ENCODE measurements at regions not wholly inside any gene's neighbourhood (a gene's known extent, or its start where the extent isn't known, plus 50 kb on each side); places are given as distances from the start of the nearest gene placed in this dataset.

DNA sequence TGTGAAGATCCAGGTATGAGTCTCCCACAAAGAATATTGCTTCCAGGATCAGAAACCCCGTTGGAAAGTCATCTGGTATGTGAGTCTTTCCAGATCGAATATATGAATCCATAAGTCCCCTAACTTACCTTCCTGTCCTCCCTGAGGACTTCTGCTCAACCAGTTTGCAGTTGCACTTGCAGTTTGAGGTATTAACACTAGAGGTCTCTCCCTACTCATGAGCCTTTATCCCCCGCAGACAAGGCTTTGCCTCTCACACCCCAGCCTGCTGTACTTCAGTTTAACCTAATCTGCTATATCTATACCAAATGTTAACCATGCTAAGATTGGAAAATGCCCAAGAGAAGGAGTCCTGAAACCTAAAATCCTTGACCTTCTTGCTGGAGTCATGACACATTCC, 135.3 kb upstream of the DEFB112 start:
- no peak overlapping the region for H3K9ac ChIP-seq (ENCODE audit: low read depth in 2 of 2, low read length in 2 of 2)
- H3K9me3 ChIP-seq: no peaks in the 10 kb centered on the region
- no peaks in the 10 kb centered on the region for H3K36me3 ChIP-seq
- intact Hi-C loops (cut with DNase I): no loop called here
- H3K4me1 ChIP-seq: no peaks in the 10 kb centered on the region
- no peaks in the 10 kb centered on the region for H3K27me3 ChIP-seq
- no peak overlapping the region for H3K4me3 ChIP-seq
- TF ChIP-seq CTCF (IDR thresholded peaks at IDR 0.05): no peak
- H3K27ac ChIP-seq: no peak overlapping the region
- DNase-seq: no peak

DNA sequence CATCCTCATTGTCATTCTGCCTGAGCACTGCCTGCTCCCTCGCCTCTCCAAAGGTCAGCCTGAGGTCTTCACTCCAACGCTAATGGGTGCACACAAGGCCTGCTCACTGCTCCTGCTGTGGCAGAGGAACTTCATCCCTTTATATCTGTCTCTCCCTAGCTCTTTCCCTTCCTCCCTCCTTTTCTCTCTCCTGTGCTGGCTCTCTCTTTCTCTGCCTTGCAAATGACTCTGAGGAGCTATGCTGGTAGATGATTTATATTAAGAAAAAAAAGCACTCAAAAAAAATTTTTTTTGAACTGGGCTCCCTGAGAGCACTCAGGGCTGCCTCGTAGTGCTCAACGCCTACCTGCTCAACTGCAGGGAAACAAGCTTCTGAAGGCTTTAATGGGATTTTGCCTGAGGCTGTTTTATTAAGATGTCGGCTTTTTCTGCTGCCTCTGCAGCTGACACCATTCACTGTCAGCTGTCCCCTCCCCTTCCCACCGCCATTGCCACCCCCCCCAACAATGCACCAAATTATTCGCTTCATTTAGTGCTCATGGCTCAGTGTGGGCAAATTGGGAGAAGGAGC, 137.7 kb upstream of the DEFB112 start:
- Histone ChIP-seq H3K27ac (no peak overlapping the region), H3K4me1 (no peaks in the 10 kb centered on the region), H3K36me3 (no peaks in the 10 kb centered on the region), H3K9ac (ENCODE audit: low read depth in 2 of 2, low read length in 2 of 2) (no peak overlapping the region), H3K9me3 (no peaks in the 10 kb centered on the region), H3K4me3 (no peak overlapping the region), H3K27me3 (no peaks in the 10 kb centered on the region)
- intact Hi-C loops (cut with DNase I): no loop called here
- no peak for TF ChIP-seq CTCF (IDR thresholded peaks at IDR 0.05)
- DNase-seq: no peak

- no peak for DNase-seq
- Histone ChIP-seq H3K9me3 (no peaks in the 10 kb centered on the region), H3K4me3 (no peak overlapping the region), H3K4me1 (no peaks in the 10 kb centered on the region), H3K9ac (ENCODE audit: low read depth in 2 of 2, low read length in 2 of 2) (no peak overlapping the region), H3K27me3 (no peaks in the 10 kb centered on the region), H3K36me3 (no peaks in the 10 kb centered on the region), H3K27ac (no peak overlapping the region)
- intact Hi-C loops (cut with DNase I): no loop called here
- TF ChIP-seq CTCF (IDR thresholded peaks at IDR 0.05): no peak
These were observed 148.5 kb upstream of the DEFB112 start for GRCh38 chr6:50198245-50198644.

GRCh38 chr6:50202766-50203165, 153.0 kb upstream of the DEFB112 start:
- intact Hi-C loops (cut with DNase I): no loop called here
- DNase-seq: no peak
- no peaks in the 10 kb centered on the region for H3K9me3 ChIP-seq
- H3K36me3 ChIP-seq: no peaks in the 10 kb centered on the region
- no peaks in the 10 kb centered on the region for H3K4me1 ChIP-seq
- no peak overlapping the region for H3K9ac ChIP-seq (ENCODE audit: low read depth in 2 of 2, low read length in 2 of 2)
- no peak for TF ChIP-seq CTCF (IDR thresholded peaks at IDR 0.05)
- no peaks in the 10 kb centered on the region for H3K27me3 ChIP-seq
- H3K27ac ChIP-seq: no peak overlapping the region
- no peak overlapping the region for H3K4me3 ChIP-seq

GRCh38 chr6:50211582-50211981, 161.9 kb upstream of the DEFB112 start:
- intact Hi-C loops (cut with DNase I): no loop called here
- Histone ChIP-seq H3K27me3 (no peaks in the 10 kb centered on the region), H3K27ac (no peak overlapping the region), H3K4me3 (no peak overlapping the region), H3K9ac (ENCODE audit: low read depth in 2 of 2, low read length in 2 of 2) (no peak overlapping the region), H3K36me3 (no peaks in the 10 kb centered on the region), H3K4me1 (no peaks in the 10 kb centered on the region), H3K9me3 (no peaks in the 10 kb centered on the region)
- DNase-seq: no peak
- TF ChIP-seq CTCF (IDR thresholded peaks at IDR 0.05): no peak

All from colonic mucosa (tissue), 4 donors.